H9 (cell line): ENCODE measurements at regions not wholly inside any gene's neighbourhood (a gene's known extent, or its start where the extent isn't known, plus 50 kb on each side); places are given as distances from the start of the nearest gene placed in this dataset.
"Not testable (repeated sequence)": the region's sequence is repeated elsewhere in the genome, so short reads cannot be mapped to it uniquely, and the experiment has no call there.

Experiments used
- DNase-seq: peaks from one replicate; pipeline ENCODE4 v3.0.0-alpha.2; 2017
- H2AFZ ChIP-seq: one replicate; pipeline ENCODE4 v1.6.1; 2013; ENCODE audit warnings: mild to moderate bottlenecking, low read length, control low read depth, moderate library complexity
- H2AK5ac ChIP-seq: 2 replicates; pipeline ENCODE4 v1.6.1; 2013; ENCODE audit warnings: low read length, control low read depth, mixed read lengths; ENCODE audit not compliant: insufficient read length
- H2BK120ac ChIP-seq: one replicate; pipeline ENCODE4 v1.6.1; 2013; ENCODE audit warnings: low read depth, mild to moderate bottlenecking, low read length, control low read depth, inconsistent platforms; ENCODE audit not compliant: poor library complexity, severe bottlenecking
- H2BK12ac ChIP-seq: 2 replicates; pipeline ENCODE4 v1.6.1; 2013; ENCODE audit warnings: low read length, control low read depth, mixed read lengths, low read depth; ENCODE audit not compliant: insufficient read length
- H2BK15ac ChIP-seq: 2 replicates; pipeline ENCODE4 v1.6.1; 2013; ENCODE audit warnings: low read depth, low read length, control low read depth
- H2BK20ac ChIP-seq: one replicate; pipeline ENCODE4 v1.6.1; 2013; ENCODE audit warnings: low read depth, mild to moderate bottlenecking, low read length, control low read depth, inconsistent platforms; ENCODE audit not compliant: poor library complexity, severe bottlenecking
- H2BK5ac ChIP-seq: 2 replicates; pipeline ENCODE4 v1.6.1; 2013; ENCODE audit warnings: low read length, control low read depth, mixed read lengths; ENCODE audit not compliant: insufficient read length
- H3K14ac ChIP-seq: 2 replicates; pipeline ENCODE4 v1.6.1; 2013; ENCODE audit warnings: low read length, control low read depth; ENCODE audit not compliant: insufficient read depth
- H3K18ac ChIP-seq: 2 replicates; pipeline ENCODE4 v1.6.1; 2013; ENCODE audit warnings: low read depth, mild to moderate bottlenecking, mixed read lengths, low read length, control low read depth; ENCODE audit not compliant: insufficient read length
- H3K23ac ChIP-seq: 2 replicates; pipeline ENCODE4 v1.6.1; 2013; ENCODE audit warnings: low read length, control low read depth, mixed read lengths, low read depth; ENCODE audit not compliant: insufficient read length
- H3K23me2 ChIP-seq: 2 replicates; pipeline ENCODE4 v1.6.1; 2013; ENCODE audit warnings: low read depth, mild to moderate bottlenecking, mixed read lengths, low read length, control low read depth; ENCODE audit not compliant: insufficient read length, poor library complexity, severe bottlenecking
- H3K27ac ChIP-seq: 2 replicates; pipeline ENCODE4 v1.5.1; 2013; ENCODE audit warnings: low read length, control low read depth, mixed read lengths, low read depth; ENCODE audit not compliant: insufficient read length
- H3K27me3 ChIP-seq: 2 replicates; pipeline ENCODE4 v1.6.1; 2013; ENCODE audit warnings: low read length, control low read depth, inconsistent platforms; ENCODE audit not compliant: insufficient read depth
- H3K4ac ChIP-seq: 2 replicates; pipeline ENCODE4 v1.6.1; 2013; ENCODE audit warnings: low read depth, mild to moderate bottlenecking, control low read depth, inconsistent platforms, low read length, moderate library complexity
- H3K4me1 ChIP-seq: 2 replicates; pipeline ENCODE4 v1.6.1; 2013; ENCODE audit warnings: low read length, control low read depth, inconsistent platforms; ENCODE audit not compliant: insufficient read depth
- H3K4me2 ChIP-seq: 2 replicates; pipeline ENCODE4 v1.6.1; 2013; ENCODE audit warnings: low read length, control low read depth, mixed read lengths; ENCODE audit not compliant: insufficient read length, insufficient read depth
- H3K56ac ChIP-seq: 2 replicates; pipeline ENCODE4 v1.6.1; 2013; ENCODE audit warnings: low read depth, mild to moderate bottlenecking, mixed read lengths, low read length, control low read depth; ENCODE audit not compliant: insufficient read length
- H3K79me1 ChIP-seq: 2 replicates; pipeline ENCODE4 v1.6.1; 2013; ENCODE audit warnings: low read depth, mild to moderate bottlenecking, moderate library complexity, low read length, control low read depth, inconsistent platforms; ENCODE audit not compliant: insufficient read depth, poor library complexity, severe bottlenecking
- H3K79me2 ChIP-seq: 2 replicates; pipeline ENCODE4 v1.6.1; 2013; ENCODE audit warnings: low read length, control low read depth, inconsistent platforms; ENCODE audit not compliant: insufficient read depth
- H3K9ac ChIP-seq: 2 replicates; pipeline ENCODE4 v1.6.1; 2013; ENCODE audit warnings: low read length, control low read depth, mixed read lengths; ENCODE audit not compliant: insufficient read length; ENCODE audit errors: extremely low read depth
- H3K9me3 ChIP-seq: one replicate; pipeline ENCODE4 v1.6.1; 2013; ENCODE audit warnings: low read depth, low read length, inconsistent platforms; ENCODE audit not compliant: control insufficient read depth
- H3T11ph ChIP-seq: one replicate; pipeline ENCODE4 v1.6.1; 2013; ENCODE audit warnings: mild to moderate bottlenecking, low read length, control low read depth, inconsistent platforms
- H4K20me1 ChIP-seq: one replicate; pipeline ENCODE4 v1.6.1; 2013; ENCODE audit not compliant: control insufficient read depth, insufficient read length, insufficient read depth
- H4K5ac ChIP-seq: 2 replicates; pipeline ENCODE4 v1.6.1; 2013; ENCODE audit warnings: low read depth, mild to moderate bottlenecking, mixed read lengths, low read length, control low read depth; ENCODE audit not compliant: insufficient read length
- H4K8ac ChIP-seq: replicated peaks from 2 replicates; pipeline ENCODE4 v1.6.1; 2013; ENCODE audit warnings: low read length, control low read depth, mixed read lengths, low read depth; ENCODE audit not compliant: insufficient read length
- H4K91ac ChIP-seq: 2 replicates; pipeline ENCODE4 v1.6.1; 2013; ENCODE audit warnings: low read depth, mild to moderate bottlenecking, moderate library complexity, mixed read lengths, low read length, control low read depth; ENCODE audit not compliant: insufficient read length
- H3K27ac Mint-ChIP-seq, 3 experiments: 2 replicates in 2 of 3; 3 replicates in 1 of 3; pipeline ENCODE4 v1.8.0; 2020 to 2021; ENCODE audit warnings: mixed read lengths in 3 of 3, mild to moderate bottlenecking in 1 of 3, moderate library complexity in 1 of 3
- H3K27me3 Mint-ChIP-seq: 2 replicates; pipeline ENCODE4 v1.8.0; 2021; ENCODE audit warnings: low read depth, mild to moderate bottlenecking, moderate library complexity, mixed read lengths
- H3K36me3 Mint-ChIP-seq, 3 experiments: 2 replicates in 2 of 3; 3 replicates in 1 of 3; pipeline ENCODE4 v1.8.0; 2020 to 2021; ENCODE audit warnings: low read depth in 3 of 3, mixed read lengths in 3 of 3; ENCODE audit not compliant: insufficient read depth in 1 of 3
- H3K4me1 Mint-ChIP-seq, 2 experiments: 2 replicates each; pipeline ENCODE4 v1.8.0; 2020; ENCODE audit warnings: mixed read lengths in 2 of 2
- H3K4me3 Mint-ChIP-seq, 2 experiments: 2 replicates in 1 of 2; 3 replicates in 1 of 2; pipeline ENCODE4 v1.8.0; 2020 to 2021; ENCODE audit warnings: mild to moderate bottlenecking in 2 of 2, mixed read lengths in 2 of 2, moderate library complexity in 1 of 2
- H3K9me3 Mint-ChIP-seq, 2 experiments: 2 replicates in 1 of 2; 3 replicates in 1 of 2; pipeline ENCODE4 v1.8.0; 2020; ENCODE audit warnings: mild to moderate bottlenecking in 2 of 2, mixed read lengths in 2 of 2, moderate library complexity in 1 of 2
- WGBS: extraction: QIAGEN DNeasy Blood & Tissue Kit; methylation state at CpG from one replicate; pipeline ENCODE4 v1.1.7; 2013; ENCODE audit warnings: missing lambda C conversion rate, low lambda C conversion rate, mixed read lengths; ENCODE audit not compliant: insufficient read length; ENCODE audit errors: extremely low coverage; 5-methylcytosine and 5-hydroxymethylcytosine counted together

GRCh38 chr9:67208831-67209437 lies 216.6 kb upstream of the SPATA31A3 start:
- H3K79me2 ChIP-seq, H2BK120ac ChIP-seq, H3K4me3 Mint-ChIP-seq, H3K9ac ChIP-seq, H3K9me3 ChIP-seq, H3K14ac ChIP-seq, H4K8ac ChIP-seq, H3K4me1 ChIP-seq, H2AFZ ChIP-seq, DNase-seq, H3K23ac ChIP-seq, H2BK5ac ChIP-seq, H3T11ph ChIP-seq, H3K36me3 Mint-ChIP-seq, H3K4ac ChIP-seq, H4K91ac ChIP-seq, H3K4me1 Mint-ChIP-seq, H4K20me1 ChIP-seq, H3K27ac Mint-ChIP-seq, H3K56ac ChIP-seq, H3K27me3 Mint-ChIP-seq, H3K18ac ChIP-seq, H3K9me3 Mint-ChIP-seq, H3K27me3 ChIP-seq, H3K79me1 ChIP-seq, H3K27ac ChIP-seq, H2BK15ac ChIP-seq, H3K4me2 ChIP-seq, H3K23me2 ChIP-seq, H4K5ac ChIP-seq, H2BK20ac ChIP-seq, H2AK5ac ChIP-seq, H2BK12ac ChIP-seq: not testable (repeated sequence)
- no CpG with 5 or more reads among the region's 6 CpGs for WGBS

DNA sequence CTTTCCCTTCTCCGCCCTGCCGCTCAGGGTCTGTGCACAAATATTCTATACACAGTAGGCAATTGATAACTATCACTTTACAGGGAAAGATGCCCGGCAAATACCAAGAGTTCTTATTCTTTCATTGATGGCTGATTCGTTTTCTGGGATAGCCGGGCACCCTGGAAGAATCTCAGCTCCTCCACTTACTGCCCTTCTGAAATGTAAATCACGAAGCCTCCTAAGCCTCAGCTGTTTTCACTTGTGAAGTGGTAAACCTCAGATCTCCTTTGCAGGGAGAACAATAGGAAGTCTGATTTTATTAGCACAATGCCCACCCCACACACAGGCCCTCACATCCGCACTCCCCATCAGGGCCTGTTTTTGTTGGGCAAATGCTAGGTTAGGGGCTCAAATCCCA lies 203.8 kb upstream of the SPATA31A3 start:
- not testable (repeated sequence) for H3K4me1 Mint-ChIP-seq, H3T11ph ChIP-seq, H3K23ac ChIP-seq, H3K27me3 ChIP-seq, H2BK12ac ChIP-seq, H3K4ac ChIP-seq, H2AFZ ChIP-seq, H3K79me2 ChIP-seq, H3K4me3 Mint-ChIP-seq, H3K9me3 ChIP-seq, H4K8ac ChIP-seq, H3K36me3 Mint-ChIP-seq, H3K14ac ChIP-seq, H2AK5ac ChIP-seq, H2BK5ac ChIP-seq, DNase-seq, H3K56ac ChIP-seq, H3K9me3 Mint-ChIP-seq, H4K91ac ChIP-seq, H2BK120ac ChIP-seq, H3K4me2 ChIP-seq, H4K20me1 ChIP-seq, H3K4me1 ChIP-seq, H2BK15ac ChIP-seq, H3K9ac ChIP-seq, H3K27ac Mint-ChIP-seq, H3K79me1 ChIP-seq, H4K5ac ChIP-seq, H3K27ac ChIP-seq, H3K23me2 ChIP-seq, H2BK20ac ChIP-seq, H3K18ac ChIP-seq, H3K27me3 Mint-ChIP-seq
- WGBS = no CpG with 5 or more reads among the region's 7 CpGs
